ENCODE measurements at regions not wholly inside any gene's neighbourhood (a gene's known extent, or its start where the extent isn't known, plus 50 kb on each side); places are given as distances from the start of the nearest gene placed in this dataset.

DNA sequence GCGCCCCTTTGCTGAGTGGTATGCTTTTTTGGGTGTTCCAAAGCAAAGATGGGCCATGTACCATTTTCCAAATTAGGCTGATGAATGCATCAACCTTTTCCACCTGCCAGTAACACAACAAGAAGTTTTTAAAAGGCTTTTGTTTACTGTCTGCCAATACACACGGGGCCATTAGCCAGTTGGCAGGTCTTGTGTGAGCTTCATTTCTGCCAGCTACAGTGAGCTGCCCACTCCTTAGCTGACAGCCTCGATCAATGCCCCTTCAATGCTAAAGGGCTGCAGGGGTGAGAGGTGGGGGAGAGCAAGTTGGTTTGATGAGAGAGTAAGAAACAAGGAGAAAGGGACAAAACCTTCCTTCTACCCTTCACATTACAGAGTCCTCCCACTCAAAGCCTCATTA lies 128.7 kb downstream of the C5orf15 start:
- no peaks in the 10 kb centered on the region for H3K9me3 ChIP-seq (ENCODE audit: low read depth, low read length)
- no peak overlapping the region for H3K27ac ChIP-seq
- TF ChIP-seq EZH2 (IDR thresholded peaks at IDR 0.05): no peak
- TF ChIP-seq FOXP2 (optimal IDR thresholded peaks at IDR 0.05; ENCODE audit: control extremely low read depth, extremely low read length, insufficient read depth): no peak
- no peak for TF ChIP-seq POLR2AphosphoS5 (IDR thresholded peaks at IDR 0.05; ENCODE audit: borderline replicate concordance, low read depth, low read length)
- H3K36me3 ChIP-seq (ENCODE audit: insufficient read depth, low read length): no peaks in the 10 kb centered on the region
- H3K9ac ChIP-seq (ENCODE audit: insufficient read length): no peak overlapping the region
- DNase-seq (ENCODE audit: low read depth, low spot score): no peak
- H3K4me3 ChIP-seq: no peak overlapping the region

GRCh38 chr5:133839090-133839489 lies 129.3 kb downstream of the C5orf15 start:
- H3K4me3 ChIP-seq: no peak overlapping the region
- H3K36me3 ChIP-seq (ENCODE audit: insufficient read depth, low read length): no peaks in the 10 kb centered on the region
- H3K9ac ChIP-seq (ENCODE audit: insufficient read length): no peak overlapping the region
- H3K27ac ChIP-seq: no peak overlapping the region
- DNase-seq (ENCODE audit: low read depth, low spot score): no peak
- H3K9me3 ChIP-seq (ENCODE audit: low read depth, low read length): no peaks in the 10 kb centered on the region
- TF ChIP-seq POLR2AphosphoS5 (IDR thresholded peaks at IDR 0.05; ENCODE audit: borderline replicate concordance, low read depth, low read length): no peak
- TF ChIP-seq EZH2 (IDR thresholded peaks at IDR 0.05): no peak
- no peak for TF ChIP-seq FOXP2 (optimal IDR thresholded peaks at IDR 0.05; ENCODE audit: control extremely low read depth, extremely low read length, insufficient read depth)

- Histone ChIP-seq H3K9me3 (ENCODE audit: low read depth, low read length) (no peaks in the 10 kb centered on the region), H3K36me3 (ENCODE audit: insufficient read depth, low read length) (no peaks in the 10 kb centered on the region), H3K9ac (ENCODE audit: insufficient read length) (no peak overlapping the region), H3K4me3 (no peak overlapping the region), H3K27ac (no peak overlapping the region)
- TF ChIP-seq POLR2AphosphoS5 (IDR thresholded peaks at IDR 0.05; ENCODE audit: borderline replicate concordance, low read depth, low read length) (no peak), EZH2 (IDR thresholded peaks at IDR 0.05) (no peak), FOXP2 (optimal IDR thresholded peaks at IDR 0.05; ENCODE audit: control extremely low read depth, extremely low read length, insufficient read depth) (no peak)
- DNase-seq (ENCODE audit: low read depth, low spot score): no peak
Measured at GRCh38 chr5:133838286-133838685, 130.1 kb downstream of the C5orf15 start.

DNA sequence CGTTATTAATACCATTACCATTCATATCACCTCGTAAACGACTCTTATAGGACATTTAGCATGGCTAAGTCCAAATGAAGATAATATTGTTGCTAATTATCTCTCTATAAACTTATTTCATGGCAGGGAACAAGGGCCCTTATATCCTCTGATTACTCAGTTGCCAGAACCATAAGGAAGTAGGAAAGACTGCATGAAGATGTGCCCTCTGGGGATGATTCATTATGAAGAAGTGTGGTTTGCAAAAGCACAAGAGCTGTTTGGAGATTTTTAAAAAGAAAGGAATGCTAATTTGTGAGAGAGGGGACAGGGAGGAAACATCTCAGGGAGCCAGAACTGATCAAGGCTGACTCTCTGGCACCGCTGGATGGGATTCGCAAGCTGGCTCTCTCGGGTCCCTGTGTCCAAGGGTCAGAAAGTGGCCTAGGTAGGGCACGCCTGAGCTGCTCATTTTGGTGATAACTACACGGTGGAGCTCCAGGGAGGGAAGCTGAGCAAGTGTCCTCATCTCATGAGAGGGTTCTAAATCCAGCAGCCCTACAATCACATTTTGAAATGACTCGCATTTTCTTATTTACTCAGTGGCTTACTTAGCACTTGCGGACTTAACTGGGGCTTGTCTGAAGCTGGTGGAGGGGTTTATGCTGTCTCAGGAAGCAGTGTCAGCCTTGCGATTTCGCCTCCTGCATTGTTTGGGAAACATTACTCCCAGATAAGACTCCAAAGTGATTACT lies 136.8 kb downstream of the C5orf15 start:
- H3K4me3 ChIP-seq: peak overlapping the region; percentile 45
- no peak overlapping the region for H3K27ac ChIP-seq
- no peak overlapping the region for H3K9ac ChIP-seq (ENCODE audit: insufficient read length)
- H3K9me3 ChIP-seq (ENCODE audit: low read depth, low read length): no peaks in the 10 kb centered on the region
- DNase-seq (ENCODE audit: low read depth, low spot score): peak; percentile 67
- H3K36me3 ChIP-seq (ENCODE audit: insufficient read depth, low read length): no peaks in the 10 kb centered on the region
- TF ChIP-seq POLR2AphosphoS5 (IDR thresholded peaks at IDR 0.05; ENCODE audit: borderline replicate concordance, low read depth, low read length): peak; percentile 29; the same call in 1 of the 2 replicates
- no peak for TF ChIP-seq FOXP2 (optimal IDR thresholded peaks at IDR 0.05; ENCODE audit: control extremely low read depth, extremely low read length, insufficient read depth)

DNA sequence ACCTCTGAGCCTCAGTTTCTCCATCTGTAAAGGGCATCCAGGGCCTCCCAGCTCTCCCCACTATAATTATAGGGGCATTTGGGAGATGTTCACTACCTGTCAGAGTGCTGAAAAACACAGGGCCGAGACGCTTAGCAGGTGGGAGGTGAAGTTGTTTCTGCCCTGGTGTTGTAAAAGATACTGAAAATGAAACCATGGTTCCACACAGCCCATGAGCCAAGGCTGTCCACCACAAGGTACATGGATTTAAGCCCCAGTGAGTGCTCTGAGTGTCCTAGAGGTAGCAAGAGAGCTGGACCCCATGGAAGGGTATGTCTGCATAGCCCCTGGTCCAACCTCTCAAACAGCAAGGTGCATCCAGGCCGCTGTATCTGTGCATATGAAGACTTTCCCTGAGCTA lies 137.5 kb downstream of the C5orf15 start:
- no peak for DNase-seq (ENCODE audit: low read depth, low spot score)
- TF ChIP-seq EZH2 (IDR thresholded peaks at IDR 0.05): no peak
- TF ChIP-seq FOXP2 (optimal IDR thresholded peaks at IDR 0.05; ENCODE audit: control extremely low read depth, extremely low read length, insufficient read depth): no peak
- TF ChIP-seq POLR2AphosphoS5 (IDR thresholded peaks at IDR 0.05; ENCODE audit: borderline replicate concordance, low read depth, low read length): no peak
- H3K4me3 ChIP-seq: peak overlapping the region; percentile 45; the same call in 1 of the 2 replicates
- no peak overlapping the region for H3K9ac ChIP-seq (ENCODE audit: insufficient read length)
- H3K36me3 ChIP-seq (ENCODE audit: insufficient read depth, low read length): no peaks in the 10 kb centered on the region
- no peak overlapping the region for H3K27ac ChIP-seq
- H3K9me3 ChIP-seq (ENCODE audit: low read depth, low read length): no peaks in the 10 kb centered on the region

- H3K36me3 ChIP-seq (ENCODE audit: insufficient read depth, low read length): no peaks in the 10 kb centered on the region
- no peak overlapping the region for H3K27ac ChIP-seq
- DNase-seq (ENCODE audit: low read depth, low spot score): no peak
- no peak for TF ChIP-seq POLR2AphosphoS5 (IDR thresholded peaks at IDR 0.05; ENCODE audit: borderline replicate concordance, low read depth, low read length)
- no peak for TF ChIP-seq EZH2 (IDR thresholded peaks at IDR 0.05)
- no peak for TF ChIP-seq FOXP2 (optimal IDR thresholded peaks at IDR 0.05; ENCODE audit: control extremely low read depth, extremely low read length, insufficient read depth)
- H3K4me3 ChIP-seq: no peak overlapping the region
- H3K9ac ChIP-seq (ENCODE audit: insufficient read length): no peak overlapping the region
- no peaks in the 10 kb centered on the region for H3K9me3 ChIP-seq (ENCODE audit: low read depth, low read length)
Measured at GRCh38 chr5:133830281-133830680, 138.1 kb downstream of the C5orf15 start.

- no peaks in the 10 kb centered on the region for H3K9me3 ChIP-seq (ENCODE audit: low read depth, low read length)
- no peak for DNase-seq (ENCODE audit: low read depth, low spot score)
- no peak overlapping the region for H3K27ac ChIP-seq
- TF ChIP-seq POLR2AphosphoS5 (IDR thresholded peaks at IDR 0.05; ENCODE audit: borderline replicate concordance, low read depth, low read length) (no peak), EZH2 (IDR thresholded peaks at IDR 0.05) (no peak), FOXP2 (optimal IDR thresholded peaks at IDR 0.05; ENCODE audit: control extremely low read depth, extremely low read length, insufficient read depth) (no peak)
- no peak overlapping the region for H3K4me3 ChIP-seq
- H3K9ac ChIP-seq (ENCODE audit: insufficient read length): no peak overlapping the region
- H3K36me3 ChIP-seq (ENCODE audit: insufficient read depth, low read length): no peaks in the 10 kb centered on the region
Measured at GRCh38 chr5:133829786-133830185, 138.6 kb downstream of the C5orf15 start.

DNA sequence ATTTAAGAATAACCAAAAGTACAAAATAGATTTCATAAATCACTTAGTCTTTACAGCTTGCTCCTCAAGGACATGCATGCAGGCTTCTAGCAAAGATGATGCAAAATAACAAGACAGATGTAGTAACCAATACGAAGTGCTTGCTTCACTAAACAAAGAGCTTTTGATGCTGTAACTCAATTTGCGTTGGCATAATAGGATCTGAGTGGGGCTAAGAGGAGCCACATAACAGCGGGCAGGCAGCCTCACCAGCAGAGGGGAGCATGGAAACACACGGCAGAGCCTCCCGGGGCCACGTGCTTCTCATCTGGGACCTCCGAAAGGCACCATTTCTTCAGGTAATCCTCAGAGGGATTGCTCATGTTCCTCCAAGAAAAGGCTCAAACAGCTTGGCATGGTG lies 139.7 kb downstream of the C5orf15 start:
- no peak overlapping the region for H3K9ac ChIP-seq (ENCODE audit: insufficient read length)
- no peaks in the 10 kb centered on the region for H3K9me3 ChIP-seq (ENCODE audit: low read depth, low read length)
- no peak overlapping the region for H3K27ac ChIP-seq
- H3K4me3 ChIP-seq: no peak overlapping the region
- H3K36me3 ChIP-seq (ENCODE audit: insufficient read depth, low read length): no peaks in the 10 kb centered on the region
- no peak for DNase-seq (ENCODE audit: low read depth, low spot score)
- TF ChIP-seq EZH2 (IDR thresholded peaks at IDR 0.05) (no peak), FOXP2 (optimal IDR thresholded peaks at IDR 0.05; ENCODE audit: control extremely low read depth, extremely low read length, insufficient read depth) (no peak), POLR2AphosphoS5 (IDR thresholded peaks at IDR 0.05; ENCODE audit: borderline replicate concordance, low read depth, low read length) (no peak)

DNA sequence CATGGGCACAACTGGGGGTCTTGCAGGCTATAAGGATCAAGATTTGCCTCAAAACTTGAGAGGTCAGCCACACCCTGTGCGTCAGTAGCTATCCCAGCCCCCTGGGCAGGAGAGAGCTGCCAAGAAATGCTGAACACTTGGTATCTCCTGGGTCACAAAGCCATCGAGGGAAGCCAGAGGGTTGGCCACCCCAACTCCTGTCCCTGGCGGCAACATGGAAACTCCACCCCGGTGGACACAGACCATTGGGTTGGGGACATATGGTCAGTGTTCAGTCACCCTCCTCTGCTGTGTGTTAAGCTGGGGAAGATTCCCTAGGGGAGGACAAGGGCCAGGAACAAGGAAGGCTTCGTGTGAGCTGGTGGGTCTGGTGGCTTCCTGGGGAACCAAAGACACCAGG lies 140.6 kb downstream of the C5orf15 start:
- DNase-seq (ENCODE audit: low read depth, low spot score): no peak
- Histone ChIP-seq H3K27ac (no peak overlapping the region), H3K9ac (ENCODE audit: insufficient read length) (no peak overlapping the region), H3K4me3 (no peak overlapping the region), H3K9me3 (ENCODE audit: low read depth, low read length) (no peaks in the 10 kb centered on the region), H3K36me3 (ENCODE audit: insufficient read depth, low read length) (no peaks in the 10 kb centered on the region)
- no peak for TF ChIP-seq EZH2 (IDR thresholded peaks at IDR 0.05)
- no peak for TF ChIP-seq POLR2AphosphoS5 (IDR thresholded peaks at IDR 0.05; ENCODE audit: borderline replicate concordance, low read depth, low read length)
- no peak for TF ChIP-seq FOXP2 (optimal IDR thresholded peaks at IDR 0.05; ENCODE audit: control extremely low read depth, extremely low read length, insufficient read depth)
